Prostate gland (tissue), 2 donors: ENCODE measurements at regions not wholly inside any gene's neighbourhood (a gene's known extent, or its start where the extent isn't known, plus 50 kb on each side); places are given as distances from the start of the nearest gene placed in this dataset.

Experiments used
- CTCF ChIP-seq, 4 experiments: fragments of 200-600 bp in 2 of 4; fragments of 450-650 bp in 2 of 4; sonication (generic) in 2 of 4; IDR thresholded peaks; 1 replicate in 3 of 4; 2 replicates in 1 of 4; pipeline ENCODE4 v1.5.1; 2016 to 2019; ENCODE audit warnings: antibody characterized with exemption in 4 of 4, mild to moderate bottlenecking in 2 of 4, moderate library complexity in 2 of 4
- POLR2A ChIP-seq: fragments of 450-650 bp; IDR thresholded peaks from one replicate; pipeline ENCODE4 v1.6.1; 2016; ENCODE audit warnings: antibody characterized with exemption, mild to moderate bottlenecking

DNA sequence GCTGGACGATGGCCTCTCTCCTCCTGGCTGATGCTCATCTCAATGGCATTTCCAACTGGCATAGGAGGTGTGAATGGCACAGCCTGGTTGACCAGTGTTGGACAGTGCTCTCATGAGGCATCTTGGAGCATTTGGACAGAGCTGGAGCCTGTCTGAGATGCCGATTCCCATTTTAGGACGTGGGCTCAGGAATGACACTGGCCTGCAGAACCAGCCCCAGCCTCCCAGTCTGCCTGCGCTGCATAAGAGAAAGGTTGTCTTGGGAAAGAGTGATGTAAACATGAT is 118.2 kb upstream of the COPS8 start:
- TF ChIP-seq CTCF (IDR thresholded peaks at IDR 0.05): no peak
- TF ChIP-seq POLR2A: no peak
